ENCODE measurements at regions not wholly inside any gene's neighbourhood (a gene's known extent, or its start where the extent isn't known, plus 50 kb on each side); places are given as distances from the start of the nearest gene placed in this dataset.

- no peaks in the 10 kb centered on the region for H3K27me3 ChIP-seq (replicated peaks; ENCODE audit: control insufficient read depth, insufficient read depth, low read length)
- intact Hi-C loops (cut with micrococcal nuclease; ENCODE audit: unreplicated experiment): no loop called here
- ChIA-PET CTCF (no interaction called here), POLR2A (no interaction called here)
- H3K36me3 ChIP-seq (ENCODE audit: control insufficient read depth, insufficient read depth, low read length): no peaks in the 10 kb centered on the region
- TF ChIP-seq, protein P1, sequence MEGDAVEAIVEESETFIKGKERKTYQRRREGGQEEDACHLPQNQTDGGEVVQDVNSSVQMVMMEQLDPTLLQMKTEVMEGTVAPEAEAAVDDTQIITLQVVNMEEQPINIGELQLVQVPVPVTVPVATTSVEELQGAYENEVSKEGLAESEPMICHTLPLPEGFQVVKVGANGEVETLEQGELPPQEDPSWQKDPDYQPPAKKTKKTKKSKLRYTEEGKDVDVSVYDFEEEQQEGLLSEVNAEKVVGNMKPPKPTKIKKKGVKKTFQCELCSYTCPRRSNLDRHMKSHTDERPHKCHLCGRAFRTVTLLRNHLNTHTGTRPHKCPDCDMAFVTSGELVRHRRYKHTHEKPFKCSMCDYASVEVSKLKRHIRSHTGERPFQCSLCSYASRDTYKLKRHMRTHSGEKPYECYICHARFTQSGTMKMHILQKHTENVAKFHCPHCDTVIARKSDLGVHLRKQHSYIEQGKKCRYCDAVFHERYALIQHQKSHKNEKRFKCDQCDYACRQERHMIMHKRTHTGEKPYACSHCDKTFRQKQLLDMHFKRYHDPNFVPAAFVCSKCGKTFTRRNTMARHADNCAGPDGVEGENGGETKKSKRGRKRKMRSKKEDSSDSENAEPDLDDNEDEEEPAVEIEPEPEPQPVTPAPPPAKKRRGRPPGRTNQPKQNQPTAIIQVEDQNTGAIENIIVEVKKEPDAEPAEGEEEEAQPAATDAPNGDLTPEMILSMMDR (IDR thresholded peaks at IDR 0.05; ENCODE audit: insufficient read depth in 1 of 2, low read depth in 1 of 2, low read length in 1 of 2, severe bottlenecking in 1 of 2, unreplicated experiment in 1 of 2): no peak
- H3K27ac Mint-ChIP-seq (ENCODE audit: unreplicated experiment): no peak overlapping the region
- peaks cover under 1% of the 10 kb centered on the region for H3K4me1 Mint-ChIP-seq (ENCODE audit: low read depth, unreplicated experiment)
- DNase-seq: no peak
- H3K4me3 Mint-ChIP-seq (ENCODE audit: unreplicated experiment): no peak overlapping the region
- H3K36me3 Mint-ChIP-seq (ENCODE audit: insufficient read depth, unreplicated experiment): no peaks in the 10 kb centered on the region
- BruUV-seq (replicated peaks): no TSS peak
- no peaks in the 10 kb centered on the region for H3K4me1 ChIP-seq
- H3K4me3 ChIP-seq (ENCODE audit: low read depth, low read length): no peak overlapping the region
- H3K27me3 Mint-ChIP-seq (ENCODE audit: insufficient read depth, unreplicated experiment): no peaks in the 10 kb centered on the region
- H3K9me3 Mint-ChIP-seq (ENCODE audit: unreplicated experiment): peaks cover 18% of the 10 kb centered on the region
- H3K9me3 ChIP-seq: no peaks in the 10 kb centered on the region
These were observed 172.1 kb upstream of the ARL4C start for GRCh38 chr2:234669001-234669400.

DNA sequence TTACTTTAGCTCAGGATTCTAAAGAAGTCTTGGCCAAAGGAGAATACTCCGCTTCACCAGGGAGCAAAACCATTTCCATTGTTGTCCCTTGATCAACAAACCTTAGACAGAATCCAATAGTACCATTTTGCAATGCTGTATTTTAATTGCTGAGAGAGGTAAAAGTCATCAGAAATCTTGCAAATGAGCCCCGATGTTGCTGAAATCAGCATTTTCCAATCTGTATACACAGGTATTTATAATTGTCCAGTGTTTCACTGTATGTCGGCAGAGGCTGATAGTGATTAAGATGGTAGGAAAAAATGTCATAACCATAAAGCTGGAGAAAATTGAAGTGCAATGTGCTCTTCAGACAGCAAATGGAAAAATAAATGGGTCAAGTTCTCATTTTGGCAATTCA lies 170.0 kb upstream of the ARL4C start:
- peaks cover 18% of the 10 kb centered on the region for H3K9me3 Mint-ChIP-seq (ENCODE audit: unreplicated experiment)
- intact Hi-C loops (cut with micrococcal nuclease; ENCODE audit: unreplicated experiment): no loop called here
- H3K4me1 Mint-ChIP-seq (ENCODE audit: low read depth, unreplicated experiment): no peaks in the 10 kb centered on the region
- Histone ChIP-seq H3K4me3 (ENCODE audit: low read depth, low read length) (no peak overlapping the region), H3K9me3 (no peaks in the 10 kb centered on the region), H3K36me3 (ENCODE audit: control insufficient read depth, insufficient read depth, low read length) (no peaks in the 10 kb centered on the region), H3K27me3 (replicated peaks; ENCODE audit: control insufficient read depth, insufficient read depth, low read length) (no peaks in the 10 kb centered on the region), H3K4me1 (no peaks in the 10 kb centered on the region)
- TF ChIP-seq, protein P1 (IDR thresholded peaks at IDR 0.05; ENCODE audit: insufficient read depth in 1 of 2, low read depth in 1 of 2, low read length in 1 of 2, severe bottlenecking in 1 of 2, unreplicated experiment in 1 of 2): no peak
- no peak overlapping the region for H3K27ac Mint-ChIP-seq (ENCODE audit: unreplicated experiment)
- BruUV-seq (replicated peaks): no TSS peak
- DNase-seq: no peak
- ChIA-PET CTCF (no interaction called here), POLR2A (no interaction called here)
- no peaks in the 10 kb centered on the region for H3K36me3 Mint-ChIP-seq (ENCODE audit: insufficient read depth, unreplicated experiment)
- no peak overlapping the region for H3K4me3 Mint-ChIP-seq (ENCODE audit: unreplicated experiment)
- H3K27me3 Mint-ChIP-seq (ENCODE audit: insufficient read depth, unreplicated experiment): no peaks in the 10 kb centered on the region

GRCh38 chr2:234665304-234665703 lies 168.4 kb upstream of the ARL4C start:
- POLR2A ChIA-PET: no interaction called here

More at GRCh38 chr2:234665304-234665703, 168.4 kb upstream of the ARL4C start:
- H3K9me3 ChIP-seq: no peaks in the 10 kb centered on the region
- Mint-ChIP-seq H3K36me3 (ENCODE audit: insufficient read depth, unreplicated experiment) (no peaks in the 10 kb centered on the region), H3K9me3 (ENCODE audit: unreplicated experiment) (peaks cover 18% of the 10 kb centered on the region), H3K4me1 (ENCODE audit: low read depth, unreplicated experiment) (no peaks in the 10 kb centered on the region), H3K27me3 (ENCODE audit: insufficient read depth, unreplicated experiment) (no peaks in the 10 kb centered on the region), H3K4me3 (ENCODE audit: unreplicated experiment) (no peak overlapping the region), H3K27ac (ENCODE audit: unreplicated experiment) (no peak overlapping the region)
- no peaks in the 10 kb centered on the region for H3K27me3 ChIP-seq (replicated peaks; ENCODE audit: control insufficient read depth, insufficient read depth, low read length)
- no peak for DNase-seq
- no TSS peak for BruUV-seq (replicated peaks)
- H3K4me3 ChIP-seq (ENCODE audit: low read depth, low read length): no peak overlapping the region
- CTCF ChIA-PET: no interaction called here
- TF ChIP-seq, protein P1 (IDR thresholded peaks at IDR 0.05; ENCODE audit: insufficient read depth in 1 of 2, low read depth in 1 of 2, low read length in 1 of 2, severe bottlenecking in 1 of 2, unreplicated experiment in 1 of 2): no peak
- no peaks in the 10 kb centered on the region for H3K4me1 ChIP-seq
- H3K36me3 ChIP-seq (ENCODE audit: control insufficient read depth, insufficient read depth, low read length): no peaks in the 10 kb centered on the region
- intact Hi-C loops (cut with micrococcal nuclease; ENCODE audit: unreplicated experiment): no loop called here
